ENCODE measurements at regions not wholly inside any gene's neighbourhood (a gene's known extent, or its start where the extent isn't known, plus 50 kb on each side); places are given as distances from the start of the nearest gene placed in this dataset.
"Not testable (repeated sequence)": the region's sequence is repeated elsewhere in the genome, so short reads cannot be mapped to it uniquely, and the experiment has no call there.

- H3K4me3 ChIP-seq (ENCODE audit: extremely low read depth, insufficient read depth, low read length, poor library complexity, severe bottlenecking): no peak overlapping the region
- WGBS, 2 experiments (ENCODE audit: insufficient coverage in 2 of 2): no CpG with 5 or more reads among the region's 1 CpG
- H3K27ac ChIP-seq (ENCODE audit: low read depth, low read length, severe bottlenecking): no peak overlapping the region
These were observed 1421.3 kb downstream of the OLFM4 start for GRCh38 chr13:54449922-54450321.

DNA sequence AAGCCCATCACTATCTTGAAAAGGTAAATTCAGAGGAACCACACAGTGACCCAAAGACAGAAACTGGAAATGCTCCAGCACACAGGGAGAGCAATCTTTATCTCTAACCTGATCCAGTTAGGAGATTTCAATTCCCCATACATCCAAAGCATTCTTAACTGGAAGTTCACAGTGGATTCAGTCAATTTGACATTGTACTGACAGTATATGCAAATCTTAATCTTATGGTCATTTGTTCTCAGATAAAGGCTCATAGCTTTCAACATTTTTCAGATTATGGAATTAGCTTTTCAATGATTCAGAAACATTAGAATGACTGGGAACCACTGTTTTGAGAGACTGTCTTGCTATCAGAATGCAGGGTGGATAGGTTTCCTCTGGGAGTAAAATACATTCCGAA is 1455.6 kb downstream of the OLFM4 start:
- Histone ChIP-seq H3K36me3 (ENCODE audit: control insufficient read depth, insufficient read depth, low read length) (no peaks in the 10 kb centered on the region), H3K4me1 (ENCODE audit: control insufficient read depth, insufficient read depth, low read length, poor library complexity, severe bottlenecking) (no peaks in the 10 kb centered on the region), H3K4me3 (ENCODE audit: extremely low read depth, insufficient read depth, low read length, poor library complexity, severe bottlenecking) (no peak overlapping the region), H3K27ac (ENCODE audit: low read depth, low read length, severe bottlenecking) (no peak overlapping the region), H3K9me3 (ENCODE audit: control insufficient read depth, low read length) (no peaks in the 10 kb centered on the region)
- 100% methylated on average over 1 of the region's 1 CpG; no CpG with 5 or more reads in 1 of the 2 experiments for WGBS, 2 experiments (ENCODE audit: insufficient coverage in 2 of 2)

More at GRCh38 chr13:54449922-54450321, 1421.3 kb downstream of the OLFM4 start:
- Histone ChIP-seq H3K4me1 (ENCODE audit: control insufficient read depth, insufficient read depth, low read length, poor library complexity, severe bottlenecking) (no peaks in the 10 kb centered on the region), H3K9me3 (ENCODE audit: control insufficient read depth, low read length) (no peaks in the 10 kb centered on the region), H3K36me3 (ENCODE audit: control insufficient read depth, insufficient read depth, low read length) (no peaks in the 10 kb centered on the region)

GRCh38 chr13:54486421-54487166 is 1458.0 kb downstream of the OLFM4 start:
- Histone ChIP-seq H3K36me3 (ENCODE audit: control insufficient read depth, insufficient read depth, low read length) (no peaks in the 10 kb centered on the region), H3K27ac (ENCODE audit: low read depth, low read length, severe bottlenecking) (no peak overlapping the region), H3K9me3 (ENCODE audit: control insufficient read depth, low read length) (no peaks in the 10 kb centered on the region), H3K4me3 (ENCODE audit: extremely low read depth, insufficient read depth, low read length, poor library complexity, severe bottlenecking) (no peak overlapping the region), H3K4me1 (ENCODE audit: control insufficient read depth, insufficient read depth, low read length, poor library complexity, severe bottlenecking) (no peaks in the 10 kb centered on the region)
- 97 to 100% methylated on average over 3 to 6 of the region's 7 CpGs for WGBS, 2 experiments (ENCODE audit: insufficient coverage in 2 of 2)

GRCh38 chr13:54489359-54489758 is 1460.7 kb downstream of the OLFM4 start:
- Histone ChIP-seq H3K36me3 (ENCODE audit: control insufficient read depth, insufficient read depth, low read length) (no peaks in the 10 kb centered on the region), H3K4me3 (ENCODE audit: extremely low read depth, insufficient read depth, low read length, poor library complexity, severe bottlenecking) (no peak overlapping the region), H3K27ac (ENCODE audit: low read depth, low read length, severe bottlenecking) (no peak overlapping the region), H3K9me3 (ENCODE audit: control insufficient read depth, low read length) (no peaks in the 10 kb centered on the region), H3K4me1 (ENCODE audit: control insufficient read depth, insufficient read depth, low read length, poor library complexity, severe bottlenecking) (no peaks in the 10 kb centered on the region)
- WGBS, 2 experiments (ENCODE audit: insufficient coverage in 2 of 2): 60% methylated on average over 1 of the region's 1 CpG; no CpG with 5 or more reads in 1 of the 2 experiments

GRCh38 chr13:54492995-54493394 is 1464.4 kb downstream of the OLFM4 start:
- H3K27ac ChIP-seq (ENCODE audit: low read depth, low read length, severe bottlenecking): no peak overlapping the region
- H3K36me3 ChIP-seq (ENCODE audit: control insufficient read depth, insufficient read depth, low read length): no peaks in the 10 kb centered on the region
- H3K4me1 ChIP-seq (ENCODE audit: control insufficient read depth, insufficient read depth, low read length, poor library complexity, severe bottlenecking): no peaks in the 10 kb centered on the region
- H3K9me3 ChIP-seq (ENCODE audit: control insufficient read depth, low read length): no peaks in the 10 kb centered on the region
- whole genome bisulfite sequencing, 2 experiments (ENCODE audit: insufficient coverage in 2 of 2): 100% methylated on average over 1 of the region's 3 CpGs; no CpG with 5 or more reads in 1 of the 2 experiments
- H3K4me3 ChIP-seq (ENCODE audit: extremely low read depth, insufficient read depth, low read length, poor library complexity, severe bottlenecking): no peak overlapping the region

- H3K27ac ChIP-seq (ENCODE audit: low read depth, low read length, severe bottlenecking): no peak overlapping the region
These were observed 1482.8 kb downstream of the OLFM4 start for GRCh38 chr13:54511366-54511765.

DNA sequence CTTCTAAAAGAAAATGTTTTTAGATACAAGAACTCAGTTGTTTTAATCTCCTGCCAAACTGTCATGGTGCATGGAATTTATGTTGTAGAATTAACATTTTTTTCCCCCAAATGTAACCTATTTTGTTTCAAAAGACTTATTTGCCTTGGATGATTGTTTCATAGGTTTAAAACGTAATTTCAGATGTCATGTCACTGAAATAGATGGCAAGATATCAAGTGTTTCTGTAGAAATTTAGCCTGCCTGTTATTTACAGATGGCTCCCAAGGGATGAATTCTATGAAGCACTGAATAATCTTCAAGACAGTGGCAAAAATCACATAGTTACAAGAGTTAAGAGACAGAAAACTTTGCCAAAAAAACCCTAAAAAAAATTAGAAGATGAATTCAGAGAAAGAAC is 1484.6 kb downstream of the OLFM4 start:
- WGBS, 2 experiments (ENCODE audit: insufficient coverage in 2 of 2): no CpG with 5 or more reads among the region's 1 CpG
- Histone ChIP-seq H3K9me3 (ENCODE audit: control insufficient read depth, low read length) (no peaks in the 10 kb centered on the region), H3K36me3 (ENCODE audit: control insufficient read depth, insufficient read depth, low read length) (no peaks in the 10 kb centered on the region), H3K4me3 (ENCODE audit: extremely low read depth, insufficient read depth, low read length, poor library complexity, severe bottlenecking) (no peak overlapping the region), H3K4me1 (ENCODE audit: control insufficient read depth, insufficient read depth, low read length, poor library complexity, severe bottlenecking) (no peaks in the 10 kb centered on the region), H3K27ac (ENCODE audit: low read depth, low read length, severe bottlenecking) (no peak overlapping the region)

More at GRCh38 chr13:54511366-54511765, 1482.8 kb downstream of the OLFM4 start:
- WGBS, 2 experiments (ENCODE audit: insufficient coverage in 2 of 2): 92% methylated on average over 2 of the region's 5 CpGs; no CpG with 5 or more reads in 1 of the 2 experiments
- Histone ChIP-seq H3K4me3 (ENCODE audit: extremely low read depth, insufficient read depth, low read length, poor library complexity, severe bottlenecking) (no peak overlapping the region), H3K4me1 (ENCODE audit: control insufficient read depth, insufficient read depth, low read length, poor library complexity, severe bottlenecking) (no peaks in the 10 kb centered on the region), H3K9me3 (ENCODE audit: control insufficient read depth, low read length) (no peaks in the 10 kb centered on the region), H3K36me3 (ENCODE audit: control insufficient read depth, insufficient read depth, low read length) (no peaks in the 10 kb centered on the region)

GRCh38 chr13:54536112-54536511 is 1507.5 kb downstream of the OLFM4 start:
- Histone ChIP-seq H3K27ac (ENCODE audit: low read depth, low read length, severe bottlenecking) (no peak overlapping the region), H3K4me1 (ENCODE audit: control insufficient read depth, insufficient read depth, low read length, poor library complexity, severe bottlenecking) (no peaks in the 10 kb centered on the region), H3K36me3 (ENCODE audit: control insufficient read depth, insufficient read depth, low read length) (no peaks in the 10 kb centered on the region), H3K9me3 (ENCODE audit: control insufficient read depth, low read length) (no peaks in the 10 kb centered on the region), H3K4me3 (ENCODE audit: extremely low read depth, insufficient read depth, low read length, poor library complexity, severe bottlenecking) (no peak overlapping the region)
- 17% methylated on average over 1 of the region's 3 CpGs; no CpG with 5 or more reads in 1 of the 2 experiments for WGBS, 2 experiments (ENCODE audit: insufficient coverage in 2 of 2)

DNA sequence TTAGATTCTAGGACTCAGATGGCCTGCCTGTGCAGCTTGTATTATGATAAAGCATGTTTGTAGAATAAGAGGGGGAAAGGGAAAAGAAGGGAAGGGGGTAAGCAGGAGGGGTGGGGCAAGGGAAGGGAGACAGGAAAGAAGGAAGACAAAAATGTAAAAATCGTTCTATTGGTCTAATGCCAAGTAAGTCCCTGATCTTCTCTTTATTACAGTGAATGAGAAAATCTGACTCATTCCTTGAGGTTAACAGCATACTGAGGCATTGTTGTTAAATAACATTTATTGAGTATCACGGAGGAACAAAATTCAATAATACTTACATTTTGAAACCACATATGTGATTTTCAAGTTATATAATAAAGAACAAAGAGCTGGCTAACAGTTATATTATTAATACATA is 1534.7 kb downstream of the OLFM4 start:
- Histone ChIP-seq H3K4me3 (ENCODE audit: extremely low read depth, insufficient read depth, low read length, poor library complexity, severe bottlenecking) (no peak overlapping the region), H3K36me3 (ENCODE audit: control insufficient read depth, insufficient read depth, low read length) (no peaks in the 10 kb centered on the region), H3K27ac (ENCODE audit: low read depth, low read length, severe bottlenecking) (no peak overlapping the region), H3K9me3 (ENCODE audit: control insufficient read depth, low read length) (no peaks in the 10 kb centered on the region), H3K4me1 (ENCODE audit: control insufficient read depth, insufficient read depth, low read length, poor library complexity, severe bottlenecking) (no peaks in the 10 kb centered on the region)
- 83 to 100% methylated on average over 1 of the region's 2 CpGs for WGBS, 2 experiments (ENCODE audit: insufficient coverage in 2 of 2)

DNA sequence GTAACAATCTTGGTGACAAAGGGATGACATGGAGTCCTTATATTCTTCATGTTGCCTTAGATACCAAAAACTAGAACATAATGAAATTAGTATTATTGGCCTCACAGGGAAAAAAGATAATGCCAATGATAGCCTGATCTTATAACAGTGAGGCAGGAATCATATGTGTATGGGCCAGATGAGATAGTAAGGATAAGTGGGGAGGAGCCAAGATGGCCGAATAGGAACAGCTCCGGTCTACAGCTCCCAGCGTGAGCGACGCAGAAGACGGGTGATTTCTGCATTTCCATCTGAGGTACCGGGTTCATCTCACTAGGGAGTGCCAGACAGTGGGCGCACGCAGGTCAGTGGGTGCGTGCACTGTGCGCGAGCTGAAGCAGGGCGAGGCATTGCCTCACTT is 1543.4 kb downstream of the OLFM4 start:
- H3K27ac ChIP-seq (ENCODE audit: low read depth, low read length, severe bottlenecking); H3K4me1 ChIP-seq (ENCODE audit: control insufficient read depth, insufficient read depth, low read length, poor library complexity, severe bottlenecking): not testable (repeated sequence)

DNA sequence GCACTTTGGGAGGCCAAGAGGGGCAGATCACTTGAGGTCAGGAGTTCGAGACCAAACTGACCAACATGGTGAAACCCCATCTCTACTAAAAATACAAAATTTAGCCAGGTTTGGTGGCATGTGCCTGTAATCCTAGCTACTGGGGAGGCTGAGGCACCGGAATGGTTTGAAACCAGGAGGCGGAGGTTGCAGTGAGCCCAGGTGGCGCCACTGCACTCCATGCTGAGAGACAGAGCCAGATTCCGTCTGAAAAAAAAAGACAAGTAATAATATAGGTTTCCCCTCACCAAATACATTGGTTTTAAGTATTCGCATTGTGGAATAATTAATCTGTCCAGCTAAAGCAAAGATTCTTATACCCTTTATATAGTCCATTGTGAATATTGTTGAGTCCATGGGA is 1544.6 kb downstream of the OLFM4 start:
- no peaks in the 10 kb centered on the region for H3K36me3 ChIP-seq (ENCODE audit: control insufficient read depth, insufficient read depth, low read length)
- no peaks in the 10 kb centered on the region for H3K9me3 ChIP-seq (ENCODE audit: control insufficient read depth, low read length)
- WGBS, 2 experiments (ENCODE audit: insufficient coverage in 2 of 2): 100% methylated on average over 3 of the region's 6 CpGs; no CpG with 5 or more reads in 1 of the 2 experiments
- H3K27ac ChIP-seq (ENCODE audit: low read depth, low read length, severe bottlenecking): no peak overlapping the region
- H3K4me3 ChIP-seq (ENCODE audit: extremely low read depth, insufficient read depth, low read length, poor library complexity, severe bottlenecking): no peak overlapping the region
- no peaks in the 10 kb centered on the region for H3K4me1 ChIP-seq (ENCODE audit: control insufficient read depth, insufficient read depth, low read length, poor library complexity, severe bottlenecking)

More for the DNA sequence above, 1543.4 kb downstream of the OLFM4 start:
- H3K36me3 ChIP-seq (ENCODE audit: control insufficient read depth, insufficient read depth, low read length); H3K9me3 ChIP-seq (ENCODE audit: control insufficient read depth, low read length); H3K4me3 ChIP-seq (ENCODE audit: extremely low read depth, insufficient read depth, low read length, poor library complexity, severe bottlenecking): not testable (repeated sequence)
- WGBS, 2 experiments (ENCODE audit: insufficient coverage in 2 of 2): 50% methylated on average over 4 of the region's 13 CpGs; no CpG with 5 or more reads in 1 of the 2 experiments

Data from mesodermal cell (in vitro differentiated cells).